GM18870 (cell line): ENCODE measurements at regions not wholly inside any gene's neighbourhood (a gene's known extent, or its start where the extent isn't known, plus 50 kb on each side); places are given as distances from the start of the nearest gene placed in this dataset.
"Not testable (repeated sequence)": the region's sequence is repeated elsewhere in the genome, so short reads cannot be mapped to it uniquely, and the experiment has no call there.

Source experiments
- ATAC-seq: cut with Tn5 transposase; IDR thresholded peaks from one replicate; pipeline ENCODE4 v1.9.1; 2021; ENCODE audit warnings: moderate library complexity; ENCODE audit not compliant: unreplicated experiment

- no peak for ATAC-seq
Observed at GRCh38 chr15:22239806-22240180, 159.5 kb downstream of the OR4M2 start.

DNA sequence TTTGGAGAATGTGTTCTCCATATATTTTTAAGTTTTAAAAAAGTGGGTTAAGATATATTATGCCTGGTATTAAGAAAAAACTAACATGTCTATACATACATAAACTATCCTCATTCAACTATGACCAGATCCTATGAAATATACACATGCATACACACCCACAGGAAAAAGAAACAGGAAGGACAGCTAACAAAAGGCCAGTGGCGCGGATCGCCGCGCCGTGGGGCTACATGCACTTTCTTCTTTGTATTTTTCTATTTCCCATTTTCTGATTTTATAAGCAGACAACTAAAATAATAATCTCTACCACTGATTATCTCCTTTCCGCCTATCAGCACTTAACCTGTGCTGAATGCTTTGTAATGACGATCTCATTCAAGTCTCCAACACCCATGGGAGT lies 160.1 kb downstream of the OR4M2 start:
- no peak for ATAC-seq

- no peak for ATAC-seq
Observed at GRCh38 chr15:22240986-22241385, 160.7 kb downstream of the OR4M2 start.

DNA sequence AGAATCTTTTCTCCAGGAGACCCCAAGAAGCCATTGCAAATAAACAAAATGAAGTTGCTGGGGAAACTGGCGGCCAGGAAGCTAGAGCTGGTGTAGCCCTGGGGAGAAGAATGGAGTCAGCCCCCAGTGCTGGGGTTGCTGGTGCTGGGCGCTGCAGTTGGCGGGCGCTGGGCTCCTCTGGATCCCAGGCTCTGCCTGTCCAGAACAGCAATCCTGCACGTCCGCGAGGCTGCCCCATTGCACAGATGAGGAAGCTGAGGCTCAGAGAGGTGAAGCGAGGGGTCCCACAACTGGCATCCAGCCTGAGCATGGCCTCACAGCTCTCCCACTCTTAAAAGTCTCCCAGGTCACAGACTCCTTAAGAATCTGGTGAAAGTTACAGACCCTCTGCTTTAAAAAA lies 161.1 kb downstream of the OR4M2 start:
- ATAC-seq: no peak

DNA sequence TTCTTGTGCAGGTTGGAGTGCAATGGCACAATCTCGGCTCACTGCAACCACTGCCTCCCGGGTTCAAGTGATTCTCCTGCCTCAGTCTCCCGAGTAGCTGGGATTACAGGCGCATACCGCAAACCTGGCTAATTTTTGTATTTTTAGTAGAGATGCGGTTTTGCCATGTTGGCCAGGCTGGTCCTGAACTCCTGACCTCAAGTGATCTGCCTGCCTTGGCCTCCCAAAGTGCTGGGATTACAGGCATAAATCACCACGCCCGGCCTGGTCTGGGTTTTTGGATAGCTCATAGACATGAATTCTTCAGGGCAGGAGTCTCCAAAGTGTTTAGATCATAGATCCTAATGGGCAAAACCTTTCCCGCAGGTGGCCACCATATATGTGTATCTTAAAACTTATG lies 162.0 kb downstream of the OR4M2 start:
- ATAC-seq: not testable (repeated sequence)

DNA sequence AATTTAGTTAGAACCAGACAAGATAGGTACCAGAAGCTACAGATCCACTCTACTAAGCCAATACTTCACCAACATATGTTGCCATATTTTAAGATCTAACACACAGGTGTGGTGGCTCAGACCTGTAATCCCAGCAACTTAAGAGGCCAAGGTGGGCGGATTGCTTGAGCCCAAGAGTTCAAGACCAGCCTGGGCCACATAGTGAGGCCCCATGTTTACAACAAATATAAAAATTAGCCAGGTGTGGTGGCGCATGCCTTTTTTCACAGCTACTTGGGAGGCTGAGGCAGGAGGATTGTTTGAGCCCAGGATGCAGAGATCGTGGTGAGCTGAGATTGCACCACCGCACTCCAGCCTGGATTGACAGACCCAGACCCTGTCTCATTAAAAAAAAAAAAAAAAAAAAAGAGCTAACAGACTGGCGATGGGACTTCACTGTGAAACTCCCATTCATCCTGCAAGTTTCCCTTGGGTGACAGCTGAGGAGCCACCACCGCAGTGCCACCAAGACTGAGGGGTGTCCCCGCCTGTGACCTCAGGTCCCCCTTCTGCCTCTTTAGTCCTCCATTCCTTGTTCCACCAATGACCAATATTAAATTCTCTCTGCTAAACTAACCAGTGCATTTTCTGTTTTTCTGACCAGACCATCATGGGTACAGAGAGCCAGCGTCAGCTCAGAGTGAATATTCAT lies 163.3 kb downstream of the OR4M2 start:
- ATAC-seq: no peak

DNA sequence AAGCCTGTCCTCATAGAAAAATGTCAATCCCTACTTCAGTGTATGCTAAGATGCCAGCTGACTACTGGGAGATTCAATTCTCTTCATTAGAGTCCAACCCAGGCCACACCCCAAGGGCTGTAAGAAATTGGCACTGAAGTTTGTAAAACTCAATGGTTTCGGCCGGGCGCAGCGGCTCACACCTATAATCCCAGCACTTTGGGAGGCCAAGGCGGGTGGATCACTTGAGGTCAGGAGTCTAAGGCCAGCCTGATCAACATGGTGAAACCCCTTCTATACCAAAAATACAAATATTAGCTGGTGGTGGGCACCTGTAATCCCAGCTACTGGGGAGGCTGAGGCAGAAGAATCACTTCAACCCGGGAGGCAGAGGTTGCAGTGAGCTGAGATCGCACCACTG lies 169.2 kb downstream of the OR4M2 start:
- ATAC-seq: not testable (repeated sequence)

GRCh38 chr15:22250501-22251290 lies 170.4 kb downstream of the OR4M2 start:
- not testable (repeated sequence) for ATAC-seq

- no peak for ATAC-seq
Observed at GRCh38 chr15:22251422-22251821, 171.1 kb downstream of the OR4M2 start.

DNA sequence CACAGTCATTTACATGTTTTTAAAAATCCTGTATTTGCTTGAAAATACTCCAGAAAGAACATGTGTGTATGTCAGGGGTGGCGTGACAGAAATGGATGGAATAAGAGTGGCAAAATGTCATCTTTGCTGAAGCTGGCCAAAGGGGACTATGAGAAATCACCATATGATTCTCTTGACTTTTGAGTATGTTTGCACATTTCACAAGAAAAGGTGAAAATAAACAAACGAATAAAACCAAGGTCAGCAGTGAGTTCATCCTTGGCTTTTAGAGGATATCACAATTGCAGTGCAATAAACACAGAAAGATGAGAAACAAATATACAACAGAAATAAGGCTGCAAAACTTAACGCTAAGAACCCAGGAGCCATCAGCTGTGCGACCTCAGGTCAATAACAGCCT lies 171.7 kb downstream of the OR4M2 start:
- not testable (repeated sequence) for ATAC-seq

GRCh38 chr15:22252521-22252920 lies 172.2 kb downstream of the OR4M2 start:
- ATAC-seq: not testable (repeated sequence)

DNA sequence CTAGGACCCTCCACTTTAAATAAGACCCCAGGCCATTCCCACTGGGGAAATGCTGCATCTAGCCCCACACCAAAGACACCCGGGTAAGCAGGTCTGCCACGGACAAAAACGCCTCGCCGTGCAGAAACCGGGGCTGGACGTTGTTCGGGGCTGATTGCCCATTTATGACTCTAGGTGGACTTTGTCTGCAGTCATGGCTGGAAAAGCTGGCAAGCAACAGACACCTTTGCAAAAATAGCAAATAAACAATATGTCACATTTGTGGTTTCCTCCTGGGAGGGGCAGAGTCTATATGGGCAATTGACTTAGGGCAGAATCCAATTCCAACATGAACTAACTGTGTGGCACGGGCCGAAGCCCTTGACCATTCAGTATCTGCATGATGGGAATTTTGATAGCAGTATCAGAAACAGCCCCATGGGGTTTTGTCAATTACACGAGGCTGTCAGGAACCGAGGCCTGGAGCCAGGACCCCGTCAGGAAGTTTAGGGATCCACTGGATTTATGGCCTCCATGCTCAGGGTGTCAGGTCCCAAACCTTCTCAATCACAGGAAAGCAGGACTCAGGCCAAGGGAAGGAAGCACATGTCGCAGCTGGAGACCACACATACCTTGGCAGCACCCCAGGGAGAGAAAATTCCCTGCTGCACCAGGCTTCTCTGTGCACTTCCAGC lies 172.8 kb downstream of the OR4M2 start:
- ATAC-seq: not testable (repeated sequence)

GRCh38 chr15:22253676-22254408 lies 173.5 kb downstream of the OR4M2 start:
- peak; percentile 90 for ATAC-seq

DNA sequence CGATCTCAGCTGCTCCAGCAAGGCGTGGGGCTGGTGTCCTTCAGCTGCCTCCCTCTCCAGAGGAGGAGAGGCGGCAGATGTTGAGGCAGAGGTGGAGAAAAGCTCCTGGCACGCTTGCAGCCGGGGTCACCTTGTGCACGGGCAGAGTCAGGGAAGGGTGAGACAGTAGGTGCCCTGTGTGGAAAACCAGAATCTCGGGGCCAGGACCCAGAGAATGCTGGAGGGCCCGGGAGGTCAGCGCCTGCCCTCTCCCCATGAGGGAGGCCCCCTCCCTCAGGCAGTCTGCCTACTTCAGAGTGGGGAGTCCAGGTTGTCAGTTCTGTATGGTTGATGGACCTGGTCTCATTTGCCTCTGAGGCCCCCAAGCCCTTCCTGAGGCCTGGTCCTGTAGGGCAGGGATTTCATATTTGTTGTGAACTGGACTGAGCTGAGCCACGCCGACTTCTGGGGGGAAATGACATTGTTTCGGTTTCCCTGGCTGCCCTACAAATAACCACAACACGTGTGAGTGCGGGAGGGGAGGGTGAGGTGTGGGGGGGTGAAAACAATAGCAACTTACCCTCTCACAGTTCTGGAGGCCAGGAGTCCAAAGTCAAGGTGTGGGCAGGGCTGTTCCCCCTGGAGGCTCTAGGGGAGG lies 174.2 kb downstream of the OR4M2 start:
- ATAC-seq: not testable (repeated sequence)

DNA sequence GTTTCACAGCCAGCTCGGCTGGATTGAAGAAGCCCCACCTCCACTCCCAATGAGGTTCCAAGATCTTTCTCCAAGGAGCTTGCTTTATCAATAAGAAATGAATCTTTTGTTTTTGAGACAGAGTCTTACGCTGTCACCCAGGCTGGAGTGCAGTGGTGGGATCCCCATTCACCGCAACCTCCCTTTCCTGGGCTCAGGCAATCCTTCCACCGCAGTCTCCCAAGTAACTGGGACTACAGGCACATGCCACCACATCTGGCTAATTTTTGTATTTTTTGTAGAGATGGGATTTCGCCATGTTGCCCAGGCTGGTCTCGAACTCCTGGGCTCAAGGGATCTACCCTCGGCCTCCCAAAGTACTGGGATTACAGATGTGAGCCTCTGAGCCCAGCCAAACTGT lies 175.3 kb downstream of the OR4M2 start:
- ATAC-seq: not testable (repeated sequence)

DNA sequence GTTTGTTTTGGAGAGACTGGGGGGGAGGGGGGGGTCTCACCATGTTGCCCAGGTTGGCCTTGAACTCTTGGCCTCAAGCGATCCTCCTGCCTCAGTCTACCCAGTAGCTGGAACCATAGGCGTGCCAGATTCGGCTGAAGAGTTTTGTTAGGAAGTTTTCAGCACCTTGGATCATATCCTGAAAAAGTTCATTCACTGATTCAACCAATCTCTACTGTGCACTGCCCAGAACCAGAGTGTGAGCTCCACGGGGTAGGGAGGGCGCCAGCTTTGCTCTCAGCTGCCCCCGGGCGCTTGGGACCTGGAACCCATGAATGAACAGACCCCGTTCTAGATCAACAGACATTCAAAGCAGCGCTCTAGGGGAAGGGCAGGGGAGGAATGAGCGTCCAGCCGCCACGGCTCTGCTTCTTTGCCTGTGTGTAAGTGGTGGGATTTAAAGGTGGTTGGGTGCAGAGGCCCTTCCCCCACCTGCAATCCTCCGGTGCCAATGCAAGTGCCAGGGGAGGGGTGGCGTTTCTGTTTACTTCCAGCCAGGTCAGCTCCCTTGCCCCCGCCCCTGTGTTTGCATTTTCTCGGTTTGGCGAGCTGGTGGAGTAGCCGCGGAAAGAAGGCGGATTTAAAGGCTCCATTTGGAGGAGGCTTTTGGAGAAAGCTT lies 176.2 kb downstream of the OR4M2 start:
- not testable (repeated sequence) for ATAC-seq

- no peak for ATAC-seq
Observed at GRCh38 chr15:22257047-22258008, 177.0 kb downstream of the OR4M2 start.

DNA sequence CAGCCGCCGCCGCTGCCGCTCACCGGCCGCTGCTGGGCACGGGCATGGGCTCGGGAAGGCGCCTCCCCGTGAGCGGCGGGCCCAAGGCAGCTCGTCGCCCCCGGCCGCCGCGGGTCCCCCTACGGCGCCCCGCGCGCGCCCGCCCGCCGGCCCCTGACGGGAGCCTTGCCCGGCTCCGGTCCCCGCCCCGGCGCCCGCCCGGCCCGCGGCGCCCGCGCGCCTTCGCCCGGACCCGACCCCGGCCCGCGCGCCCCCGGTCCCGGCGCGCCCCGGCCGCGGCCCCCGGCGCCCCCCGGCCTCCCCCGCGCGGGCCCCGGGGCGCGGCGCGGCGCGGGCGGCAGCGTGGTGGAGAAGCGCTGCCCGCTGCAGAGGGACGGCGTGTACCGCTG lies 177.7 kb downstream of the OR4M2 start:
- ATAC-seq: no peak
